Osteocyte (in vitro differentiated cells): ENCODE measurements at regions not wholly inside any gene's neighbourhood (a gene's known extent, or its start where the extent isn't known, plus 50 kb on each side); places are given as distances from the start of the nearest gene placed in this dataset.

ENCODE experiments used
- DNase-seq: peaks from one replicate; pipeline ENCODE4 v3.0.0; 2021; ENCODE audit warnings: mixed read lengths; ENCODE audit not compliant: unreplicated experiment; ENCODE audit errors: extremely low spot score
- H3K27ac Mint-ChIP-seq: one replicate; pipeline ENCODE4 v1.8.0; 2021; ENCODE audit warnings: mild to moderate bottlenecking, mixed read lengths; ENCODE audit not compliant: unreplicated experiment
- H3K27me3 Mint-ChIP-seq: one replicate; pipeline ENCODE4 v1.8.0; 2021; ENCODE audit warnings: mixed read lengths; ENCODE audit not compliant: unreplicated experiment
- H3K36me3 Mint-ChIP-seq: one replicate; pipeline ENCODE4 v1.8.0; 2021; ENCODE audit warnings: mixed read lengths; ENCODE audit not compliant: unreplicated experiment
- H3K4me1 Mint-ChIP-seq: one replicate; pipeline ENCODE4 v1.8.0; 2021; ENCODE audit warnings: mixed read lengths; ENCODE audit not compliant: unreplicated experiment
- H3K4me3 Mint-ChIP-seq: one replicate; pipeline ENCODE4 v1.8.0; 2021; ENCODE audit warnings: mild to moderate bottlenecking, moderate library complexity, mixed read lengths; ENCODE audit not compliant: unreplicated experiment
- H3K9me3 Mint-ChIP-seq: one replicate; pipeline ENCODE4 v1.8.0; 2021; ENCODE audit warnings: mixed read lengths; ENCODE audit not compliant: unreplicated experiment
- TF ChIP-seq, protein P1 (sequence below): fragments of 200-600 bp; sonication (generic); IDR thresholded peaks from 2 replicates; pipeline ENCODE4 v1.5.0; 2021; ENCODE audit warnings: antibody characterized with exemption, mild to moderate bottlenecking, moderate library complexity

GRCh38 chr11:80586464-80586863, 1145.6 kb upstream of the TENM4 start:
- Mint-ChIP-seq H3K9me3 (peaks cover 23% of the 10 kb centered on the region), H3K27me3 (no peaks in the 10 kb centered on the region), H3K4me3 (no peak overlapping the region), H3K27ac (no peak overlapping the region), H3K36me3 (no peaks in the 10 kb centered on the region), H3K4me1 (no peaks in the 10 kb centered on the region)
- TF ChIP-seq, protein P1, sequence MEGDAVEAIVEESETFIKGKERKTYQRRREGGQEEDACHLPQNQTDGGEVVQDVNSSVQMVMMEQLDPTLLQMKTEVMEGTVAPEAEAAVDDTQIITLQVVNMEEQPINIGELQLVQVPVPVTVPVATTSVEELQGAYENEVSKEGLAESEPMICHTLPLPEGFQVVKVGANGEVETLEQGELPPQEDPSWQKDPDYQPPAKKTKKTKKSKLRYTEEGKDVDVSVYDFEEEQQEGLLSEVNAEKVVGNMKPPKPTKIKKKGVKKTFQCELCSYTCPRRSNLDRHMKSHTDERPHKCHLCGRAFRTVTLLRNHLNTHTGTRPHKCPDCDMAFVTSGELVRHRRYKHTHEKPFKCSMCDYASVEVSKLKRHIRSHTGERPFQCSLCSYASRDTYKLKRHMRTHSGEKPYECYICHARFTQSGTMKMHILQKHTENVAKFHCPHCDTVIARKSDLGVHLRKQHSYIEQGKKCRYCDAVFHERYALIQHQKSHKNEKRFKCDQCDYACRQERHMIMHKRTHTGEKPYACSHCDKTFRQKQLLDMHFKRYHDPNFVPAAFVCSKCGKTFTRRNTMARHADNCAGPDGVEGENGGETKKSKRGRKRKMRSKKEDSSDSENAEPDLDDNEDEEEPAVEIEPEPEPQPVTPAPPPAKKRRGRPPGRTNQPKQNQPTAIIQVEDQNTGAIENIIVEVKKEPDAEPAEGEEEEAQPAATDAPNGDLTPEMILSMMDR, result no peak
- DNase-seq, result no peak

DNA sequence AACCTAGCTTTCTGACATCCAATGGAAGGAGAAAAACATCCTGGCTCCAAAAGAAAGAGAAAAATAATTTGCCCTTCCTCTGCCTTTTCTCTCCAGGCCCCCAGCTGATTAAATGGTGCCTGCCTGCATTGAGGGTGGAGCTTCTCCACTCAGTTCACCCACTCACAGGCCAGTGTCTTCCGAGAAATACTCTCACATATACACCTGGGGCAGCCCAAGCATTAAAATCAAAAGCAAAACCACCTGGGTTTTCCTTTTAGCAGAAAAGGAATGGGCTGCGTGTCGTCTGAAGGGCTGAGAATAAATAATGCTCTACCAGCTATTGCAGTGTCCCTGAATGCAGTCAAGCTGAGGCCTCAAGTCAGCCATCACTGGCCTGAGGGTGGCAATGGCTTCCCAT, 1143.8 kb upstream of the TENM4 start:
- H3K27ac Mint-ChIP-seq, result no peak overlapping the region
- TF ChIP-seq, protein P1, result no peak
- peaks cover 15% of the 10 kb centered on the region for H3K9me3 Mint-ChIP-seq
- H3K27me3 Mint-ChIP-seq, result no peaks in the 10 kb centered on the region
- H3K4me3 Mint-ChIP-seq, result no peak overlapping the region
- no peaks in the 10 kb centered on the region for H3K36me3 Mint-ChIP-seq
- no peaks in the 10 kb centered on the region for H3K4me1 Mint-ChIP-seq
- DNase-seq, result no peak

- Mint-ChIP-seq H3K36me3 (no peaks in the 10 kb centered on the region), H3K27me3 (no peaks in the 10 kb centered on the region), H3K9me3 (peaks cover 16% of the 10 kb centered on the region), H3K4me1 (no peaks in the 10 kb centered on the region), H3K4me3 (no peak overlapping the region), H3K27ac (no peak overlapping the region)
- TF ChIP-seq, protein P1, result no peak
- no peak for DNase-seq
Observed at GRCh38 chr11:80569832-80570231, 1129.0 kb upstream of the TENM4 start.

- no peaks in the 10 kb centered on the region for H3K27me3 Mint-ChIP-seq
Observed at GRCh38 chr11:80565231-80565630, 1124.4 kb upstream of the TENM4 start.

GRCh38 chr11:80562523-80563125, 1121.8 kb upstream of the TENM4 start:
- DNase-seq, result no peak
- Mint-ChIP-seq H3K27ac (no peak overlapping the region), H3K4me1 (no peaks in the 10 kb centered on the region), H3K27me3 (no peaks in the 10 kb centered on the region), H3K9me3 (peaks cover 9% of the 10 kb centered on the region), H3K4me3 (no peak overlapping the region), H3K36me3 (no peaks in the 10 kb centered on the region)
- TF ChIP-seq, protein P1, result no peak

More at GRCh38 chr11:80565231-80565630, 1124.4 kb upstream of the TENM4 start:
- TF ChIP-seq, protein P1, result no peak
- Mint-ChIP-seq H3K27ac (no peak overlapping the region), H3K4me3 (no peak overlapping the region), H3K9me3 (peaks cover 6% of the 10 kb centered on the region), H3K4me1 (no peaks in the 10 kb centered on the region), H3K36me3 (no peaks in the 10 kb centered on the region)
- DNase-seq, result no peak
